Uterus (tissue), 2 donors: ENCODE measurements at regions not wholly inside any gene's neighbourhood (a gene's known extent, or its start where the extent isn't known, plus 50 kb on each side); places are given as distances from the start of the nearest gene placed in this dataset.

ENCODE experiments used
- CTCF ChIP-seq, 4 experiments: fragments of 200-600 bp in 2 of 4; fragments of 450-650 bp in 2 of 4; sonication (generic) in 2 of 4; IDR thresholded peaks; one replicate each; pipeline ENCODE4 v1.5.1; 2016 to 2019; ENCODE audit warnings: antibody characterized with exemption in 4 of 4, mild to moderate bottlenecking in 2 of 4, moderate library complexity in 1 of 4
- POLR2A ChIP-seq, 2 donors: fragments of 450-650 bp; IDR thresholded peaks; one replicate each; pipeline ENCODE4 v1.6.1; 2016; ENCODE audit warnings: antibody characterized with exemption in 2 of 2, mild to moderate bottlenecking in 1 of 2, moderate library complexity in 1 of 2

- TF ChIP-seq CTCF (IDR thresholded peaks at IDR 0.05) (no peak), POLR2A (IDR thresholded peaks at IDR 0.05) (no peak)
Measured at GRCh38 chr6:4504700-4505099, 271.5 kb upstream of the CDYL start.
